Middle frontal gyrus (tissue), 1 donor: ENCODE measurements at regions not wholly inside any gene's neighbourhood (a gene's known extent, or its start where the extent isn't known, plus 50 kb on each side); places are given as distances from the start of the nearest gene placed in this dataset.

Source experiments
- DNase-seq: peaks from one replicate; pipeline ENCODE4 v3.0.0-alpha.2; 2015; ENCODE audit warnings: low spot score; ENCODE audit errors: extremely low spot score

DNA sequence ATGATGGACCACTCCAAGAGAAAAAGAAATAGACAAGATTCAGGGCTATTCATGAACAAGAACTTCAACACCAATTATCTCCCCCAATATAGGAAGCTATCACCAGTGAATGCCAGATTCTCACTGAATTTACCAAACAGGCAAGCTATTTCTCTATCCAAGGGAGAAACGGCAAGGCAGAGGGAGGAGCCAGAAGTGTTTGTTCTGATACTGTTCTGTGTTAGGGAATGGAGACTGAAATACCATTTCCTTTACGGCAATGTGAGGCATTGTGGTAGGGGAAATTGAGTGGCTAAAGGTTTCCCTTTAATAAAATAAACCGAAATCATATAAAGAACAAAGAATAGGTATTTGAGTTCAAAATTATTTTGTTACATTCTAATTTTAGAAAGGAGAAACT is 68.0 kb upstream of the ALDH1A1 start:
- DNase-seq = no peak

DNA sequence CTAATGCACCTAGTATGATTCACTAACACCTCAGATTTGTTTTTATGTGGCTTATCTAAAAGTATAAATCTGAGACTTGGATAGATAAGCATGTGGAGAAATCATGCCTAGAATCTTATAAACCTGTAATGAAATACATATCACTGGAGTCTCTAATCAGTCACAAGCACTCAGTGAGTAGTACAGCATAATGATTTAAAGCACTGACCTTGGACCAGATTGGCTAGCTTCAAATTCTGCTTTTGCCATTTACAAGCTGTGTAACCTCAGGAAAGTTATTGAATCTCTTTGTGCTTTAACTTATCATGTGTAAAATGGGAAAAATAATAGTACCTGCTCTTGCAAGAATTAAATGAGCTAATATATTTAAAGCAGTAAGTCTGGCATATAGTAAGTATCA is 61.2 kb upstream of the ALDH1A1 start:
- DNase-seq = no peak

DNA sequence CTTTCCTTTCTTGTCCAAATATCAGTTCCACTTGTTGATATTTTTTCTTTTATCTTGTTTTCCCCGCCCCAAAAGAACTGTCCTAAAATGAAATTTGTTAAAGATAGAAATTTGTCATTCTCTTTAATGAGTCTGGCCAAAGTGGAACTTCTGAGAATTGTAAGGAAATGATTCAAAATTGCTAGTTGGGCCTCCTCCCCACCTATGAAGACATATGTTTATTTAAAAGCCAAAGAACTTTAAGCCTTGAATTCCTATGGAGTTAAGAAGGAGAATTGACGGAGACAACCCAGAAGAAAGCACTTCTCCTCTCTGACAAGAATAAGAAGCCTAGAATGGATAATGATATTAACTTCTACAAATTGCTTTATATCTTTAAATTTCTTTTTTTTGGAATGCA is 59.1 kb upstream of the ALDH1A1 start:
- DNase-seq = no peak

DNA sequence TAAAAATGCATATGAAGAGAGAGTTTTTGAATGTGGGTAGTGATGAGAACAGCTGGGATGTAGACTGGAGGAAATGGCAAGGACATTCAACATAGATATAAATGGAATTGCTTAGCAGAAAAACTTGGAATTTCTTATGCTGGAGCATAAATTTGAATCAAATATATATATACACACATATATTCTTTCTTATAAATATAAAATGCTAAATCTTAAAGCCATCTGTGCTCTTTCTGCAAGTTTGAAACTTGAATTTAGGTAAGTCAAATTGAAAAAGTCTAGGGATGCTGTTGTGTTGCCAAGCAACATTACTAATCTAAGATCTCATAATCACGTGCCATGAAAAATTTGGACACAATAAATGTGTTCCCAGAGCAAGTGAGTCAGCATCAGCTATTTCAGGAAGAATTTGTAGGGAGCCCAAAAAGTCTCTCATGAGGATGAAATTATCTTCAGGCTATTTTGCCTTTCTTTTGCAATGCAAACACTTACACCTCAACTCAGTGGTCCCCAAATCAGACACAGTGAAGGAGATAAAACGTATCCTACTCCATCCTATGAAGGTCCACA is 58.4 kb upstream of the ALDH1A1 start:
- peak; percentile 73 for DNase-seq

DNA sequence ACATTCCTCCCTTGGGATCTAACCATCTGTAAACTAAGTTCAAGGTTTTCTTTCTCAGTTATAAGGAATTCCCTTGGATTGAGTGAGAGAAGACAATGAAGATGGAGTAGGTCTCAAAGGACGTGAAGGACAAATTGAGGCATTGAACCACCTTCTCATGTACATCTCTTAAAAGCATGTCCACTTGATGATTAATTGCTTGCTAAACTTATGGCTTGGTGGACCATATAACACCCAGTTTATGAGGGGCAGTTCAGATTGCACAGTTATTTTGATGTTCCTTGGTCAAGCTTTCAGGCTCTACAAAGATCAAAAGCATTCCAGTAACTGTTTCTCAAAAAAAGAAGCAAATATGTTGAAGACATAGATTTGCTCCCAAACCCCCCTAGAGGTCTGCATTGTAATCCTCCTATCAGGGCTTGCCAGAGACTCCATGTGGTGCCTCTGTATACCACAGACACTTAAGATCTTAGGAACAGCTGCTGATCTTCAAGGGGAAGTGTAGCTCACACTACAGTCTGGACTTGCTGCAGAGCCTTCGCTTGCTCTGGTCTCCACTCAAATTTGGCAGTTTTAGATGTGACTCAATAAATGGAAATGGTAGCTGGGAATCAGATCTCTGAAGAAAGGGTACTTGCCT is 56.9 kb upstream of the ALDH1A1 start:
- DNase-seq = no peak

DNA sequence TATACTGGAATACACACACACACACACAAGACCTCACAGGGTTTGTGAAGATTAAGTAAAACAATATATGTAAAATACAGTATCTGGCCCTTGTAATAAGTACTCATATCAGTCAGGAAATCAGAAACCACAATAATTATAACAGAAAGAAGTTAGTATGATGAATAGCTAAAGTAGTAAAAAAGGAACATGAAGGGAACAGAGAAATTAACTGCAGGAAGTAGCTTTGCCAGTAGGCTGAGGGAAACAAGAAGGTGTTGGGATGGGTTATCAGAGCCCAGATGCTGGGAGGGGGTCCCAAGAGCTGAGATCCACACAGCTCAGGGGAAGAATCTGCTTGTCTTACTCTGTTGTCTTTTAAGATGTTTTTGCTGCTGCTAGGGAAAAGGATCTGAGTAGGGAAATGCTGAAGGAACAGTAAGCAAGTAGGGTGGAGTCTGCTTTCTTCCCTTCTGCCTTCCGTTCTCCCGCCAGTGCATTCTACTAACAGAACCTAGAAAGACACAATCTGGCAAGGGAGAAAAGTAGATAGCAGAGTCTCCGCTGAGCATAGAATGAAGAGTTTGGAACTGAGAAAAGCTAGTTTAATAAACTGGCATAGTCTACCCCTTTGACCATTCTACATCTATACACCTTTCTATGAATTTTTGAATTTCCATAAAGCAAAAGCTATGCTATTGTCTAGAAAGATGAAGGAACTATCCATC is 55.3 kb upstream of the ALDH1A1 start:
- no peak for DNase-seq

DNA sequence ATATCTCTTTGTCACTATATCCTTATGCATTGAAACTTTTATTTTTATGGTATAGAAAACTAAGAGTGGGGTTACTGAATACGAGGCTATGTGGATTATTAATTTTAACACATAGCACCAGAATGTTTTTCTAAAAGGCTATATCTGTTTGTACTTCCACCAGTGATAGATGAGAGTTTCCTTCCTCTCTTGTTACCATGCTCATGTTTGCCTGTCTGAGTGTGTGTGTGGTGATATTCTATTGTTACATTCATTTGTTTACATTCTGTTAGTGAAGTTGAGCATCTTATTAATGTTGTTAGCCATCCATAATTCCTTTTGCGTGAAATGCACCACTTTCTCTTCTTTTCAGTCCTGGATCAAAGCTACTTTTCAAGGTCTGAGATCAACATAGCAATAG is 54.1 kb upstream of the ALDH1A1 start:
- no peak for DNase-seq
